Gastroesophageal sphincter (tissue), 4 donors: ENCODE measurements at regions not wholly inside any gene's neighbourhood (a gene's known extent, or its start where the extent isn't known, plus 50 kb on each side); places are given as distances from the start of the nearest gene placed in this dataset.

Experiments
- ATAC-seq: fragments of 150-250 bp; one replicate; pipeline ENCODE4 v1.9.1; 2016; ENCODE audit warnings: mild to moderate bottlenecking, moderate library complexity
- H3K27ac ChIP-seq, 4 donors: fragments of 200-600 bp; sonication (generic) in 3 of 4; 1 replicate in 3 of 4; 2 replicates in 1 of 4; pipeline ENCODE4 v1.5.1; 2016 to 2019
- H3K27me3 ChIP-seq: fragments of 200-600 bp; sonication (generic); one replicate; pipeline ENCODE4 v1.5.1; 2019
- H3K36me3 ChIP-seq, 2 donors: fragments of 200-600 bp; sonication (generic); one replicate each; pipeline ENCODE4 v1.5.1; 2019; ENCODE audit warnings: control low read depth in 1 of 2
- H3K4me1 ChIP-seq, 3 donors: fragments of 200-600 bp; sonication (generic); 1 replicate in 2 of 3; 2 replicates in 1 of 3; pipeline ENCODE4 v1.5.1; 2016 to 2019; ENCODE audit warnings: control low read depth in 2 of 3
- H3K4me3 ChIP-seq, 2 donors: fragments of 200-600 bp; sonication (generic); one replicate each; pipeline ENCODE4 v1.5.1; 2019; ENCODE audit warnings: mild to moderate bottlenecking in 1 of 2, moderate library complexity in 1 of 2
- H3K9me3 ChIP-seq, 3 donors: fragments of 200-600 bp; sonication (generic); one replicate each; pipeline ENCODE4 v1.5.1; 2017 to 2019; ENCODE audit warnings: control low read depth in 2 of 3
- EP300 ChIP-seq: sonication (generic); formaldehyde crosslinking; IDR thresholded peaks from one replicate; pipeline ENCODE4 v1.6.1; 2017; ENCODE audit warnings: antibody characterized with exemption, mild to moderate bottlenecking
- POLR2A ChIP-seq, 2 donors: fragments of 450-650 bp; IDR thresholded peaks; one replicate each; pipeline ENCODE4 v1.6.1; 2017; ENCODE audit warnings: antibody characterized with exemption in 2 of 2, mild to moderate bottlenecking in 2 of 2, moderate library complexity in 1 of 2
- POLR2AphosphoS5 ChIP-seq: sonication (generic); formaldehyde crosslinking; IDR thresholded peaks from one replicate; pipeline ENCODE4 v1.6.1; 2017; ENCODE audit warnings: antibody characterized with exemption
- WGBS, 2 donors: methylation state at CpG; one replicate each; pipeline ENCODE4 v1.1.5; 2018; ENCODE audit warnings: low coverage in 1 of 2; 5-methylcytosine and 5-hydroxymethylcytosine counted together
- TF ChIP-seq, protein P1 (sequence below), 4 experiments: fragments of 200-600 bp in 2 of 4; fragments of 450-650 bp in 2 of 4; sonication (generic) in 1 of 4; IDR thresholded peaks; one replicate each; pipeline ENCODE4 v1.5.1; 2017 to 2019; ENCODE audit warnings: antibody characterized with exemption in 4 of 4, mild to moderate bottlenecking in 2 of 4, moderate library complexity in 2 of 4

- TF ChIP-seq EP300, result no peak
- TF ChIP-seq, protein P1, sequence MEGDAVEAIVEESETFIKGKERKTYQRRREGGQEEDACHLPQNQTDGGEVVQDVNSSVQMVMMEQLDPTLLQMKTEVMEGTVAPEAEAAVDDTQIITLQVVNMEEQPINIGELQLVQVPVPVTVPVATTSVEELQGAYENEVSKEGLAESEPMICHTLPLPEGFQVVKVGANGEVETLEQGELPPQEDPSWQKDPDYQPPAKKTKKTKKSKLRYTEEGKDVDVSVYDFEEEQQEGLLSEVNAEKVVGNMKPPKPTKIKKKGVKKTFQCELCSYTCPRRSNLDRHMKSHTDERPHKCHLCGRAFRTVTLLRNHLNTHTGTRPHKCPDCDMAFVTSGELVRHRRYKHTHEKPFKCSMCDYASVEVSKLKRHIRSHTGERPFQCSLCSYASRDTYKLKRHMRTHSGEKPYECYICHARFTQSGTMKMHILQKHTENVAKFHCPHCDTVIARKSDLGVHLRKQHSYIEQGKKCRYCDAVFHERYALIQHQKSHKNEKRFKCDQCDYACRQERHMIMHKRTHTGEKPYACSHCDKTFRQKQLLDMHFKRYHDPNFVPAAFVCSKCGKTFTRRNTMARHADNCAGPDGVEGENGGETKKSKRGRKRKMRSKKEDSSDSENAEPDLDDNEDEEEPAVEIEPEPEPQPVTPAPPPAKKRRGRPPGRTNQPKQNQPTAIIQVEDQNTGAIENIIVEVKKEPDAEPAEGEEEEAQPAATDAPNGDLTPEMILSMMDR (IDR thresholded peaks at IDR 0.05), result no peak
- TF ChIP-seq POLR2AphosphoS5, result no peak
- Histone ChIP-seq H3K4me3 (no peak overlapping the region), H3K36me3 (no peaks in the 10 kb centered on the region), H3K9me3 (peaks cover 0 to 25% (median 0%) of the 10 kb centered on the region in 3 donors), H3K27ac (no peak overlapping the region), H3K27me3 (peaks cover 5% of the 10 kb centered on the region), H3K4me1 (no peaks in the 10 kb centered on the region)
- no peak for ATAC-seq
Measured at GRCh38 chr2:2879071-2879470, 498.5 kb downstream of the EIPR1 start.

GRCh38 chr2:2877427-2877826, 500.2 kb downstream of the EIPR1 start:
- no peaks in the 10 kb centered on the region for H3K36me3 ChIP-seq
- TF ChIP-seq POLR2AphosphoS5 (no peak), POLR2A (IDR thresholded peaks at IDR 0.05) (no peak), EP300 (no peak)
- TF ChIP-seq, protein P1 (IDR thresholded peaks at IDR 0.05), result no peak
- H3K27ac ChIP-seq, result no peak overlapping the region
- ATAC-seq, result no peak
- H3K4me3 ChIP-seq, result no peak overlapping the region
- peaks cover 0 to 16% (median 0%) of the 10 kb centered on the region in 3 donors for H3K9me3 ChIP-seq
- H3K27me3 ChIP-seq, result peaks cover 5% of the 10 kb centered on the region
- no peaks in the 10 kb centered on the region for H3K4me1 ChIP-seq
- WGBS, 2 donors, result 85 to 88% methylated on average over 3 to 5 of the region's 13 CpGs

DNA sequence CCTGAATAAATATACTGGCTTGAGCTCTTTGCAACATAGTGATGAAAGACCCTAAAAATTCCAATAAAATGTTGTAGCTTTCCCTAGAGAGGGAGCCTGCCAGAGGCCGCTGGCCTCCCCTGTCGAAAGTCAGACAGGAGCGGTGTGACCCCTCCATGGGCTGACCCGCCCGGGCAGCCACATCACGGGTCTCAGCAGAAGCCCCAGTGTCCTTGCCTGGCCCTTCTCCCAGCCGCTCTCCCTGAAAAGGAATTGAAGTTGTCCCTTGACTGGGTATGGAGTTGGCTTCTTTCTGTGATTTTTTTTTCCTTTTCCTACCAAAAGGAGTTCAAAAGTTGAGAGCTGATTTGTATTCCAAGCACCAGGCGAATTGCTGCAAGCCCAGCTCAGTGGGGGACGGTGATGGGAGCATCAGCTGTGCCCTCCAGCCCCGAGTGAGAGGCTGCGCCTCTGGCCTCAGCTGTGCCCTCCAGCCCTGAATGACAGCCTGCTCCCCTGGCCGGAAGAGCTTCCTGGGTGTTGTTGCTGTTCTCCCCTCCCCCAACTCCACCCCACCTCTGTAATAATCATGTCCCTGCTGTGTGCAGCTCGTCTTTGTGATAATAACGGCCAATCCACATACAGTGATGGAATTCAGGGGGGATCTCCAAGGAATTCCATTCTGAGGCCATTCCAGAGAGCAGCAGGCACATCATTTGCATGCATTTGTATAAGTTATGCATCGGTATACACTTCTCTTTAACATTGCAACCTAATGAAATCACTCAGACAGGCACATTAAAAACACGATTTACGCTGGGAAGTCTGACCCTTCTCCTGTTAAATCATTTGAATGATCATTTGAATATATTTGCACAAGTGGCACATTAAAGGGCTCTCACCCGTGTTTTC, 501.0 kb downstream of the EIPR1 start:
- H3K9me3 ChIP-seq, result peaks cover 0 to 10% (median 0%) of the 10 kb centered on the region in 3 donors
- no peak for ATAC-seq
- no peak overlapping the region for H3K27ac ChIP-seq
- H3K27me3 ChIP-seq, result peaks cover 5% of the 10 kb centered on the region
- H3K4me1 ChIP-seq, result no peaks in the 10 kb centered on the region
- 64 to 65% methylated on average over 8 of the region's 18 CpGs for WGBS, 2 donors
- H3K36me3 ChIP-seq, result no peaks in the 10 kb centered on the region
- no peak overlapping the region for H3K4me3 ChIP-seq
- TF ChIP-seq POLR2AphosphoS5, result no peak
- TF ChIP-seq EP300, result no peak
- no peak for TF ChIP-seq POLR2A (IDR thresholded peaks at IDR 0.05)
- TF ChIP-seq, protein P1 (IDR thresholded peaks at IDR 0.05), result no peak

- TF ChIP-seq, protein P1 (IDR thresholded peaks at IDR 0.05), result no peak
- TF ChIP-seq POLR2AphosphoS5 (no peak), EP300 (no peak), POLR2A (IDR thresholded peaks at IDR 0.05) (no peak)
- H3K36me3 ChIP-seq, result no peaks in the 10 kb centered on the region
- peaks cover 0 to 10% (median 0%) of the 10 kb centered on the region in 3 donors for H3K9me3 ChIP-seq
- 91% methylated on average over 4 of the region's 6 CpGs; no CpG with 5 or more reads in 1 of the 2 donors for WGBS, 2 donors
- no peak overlapping the region for H3K4me3 ChIP-seq
- peaks cover 5% of the 10 kb centered on the region for H3K27me3 ChIP-seq
- H3K27ac ChIP-seq, result no peak overlapping the region
- H3K4me1 ChIP-seq, result no peaks in the 10 kb centered on the region
- ATAC-seq, result no peak
Measured at GRCh38 chr2:2875831-2876230, 501.8 kb downstream of the EIPR1 start.

GRCh38 chr2:2875296-2875695, 502.3 kb downstream of the EIPR1 start:
- WGBS, 2 donors, result no CpG with 5 or more reads among the region's 11 CpGs

More at GRCh38 chr2:2875296-2875695, 502.3 kb downstream of the EIPR1 start:
- TF ChIP-seq POLR2A (IDR thresholded peaks at IDR 0.05), result no peak
- TF ChIP-seq, protein P1 (IDR thresholded peaks at IDR 0.05), result no peak
- TF ChIP-seq POLR2AphosphoS5, result no peak
- TF ChIP-seq EP300, result no peak
- peaks cover 0 to 10% (median 0%) of the 10 kb centered on the region in 3 donors for H3K9me3 ChIP-seq
- H3K27ac ChIP-seq, result no peak overlapping the region
- no peaks in the 10 kb centered on the region for H3K4me1 ChIP-seq
- no peak overlapping the region for H3K4me3 ChIP-seq
- H3K27me3 ChIP-seq, result peaks cover 5% of the 10 kb centered on the region
- no peak for ATAC-seq
- H3K36me3 ChIP-seq, result no peaks in the 10 kb centered on the region
